GM12878 (cell line): ENCODE measurements at regions not wholly inside any gene's neighbourhood (a gene's known extent, or its start where the extent isn't known, plus 50 kb on each side); places are given as distances from the start of the nearest gene placed in this dataset.

Source experiments
- ATAC-seq: fragments of 200-7000 bp; cut with Tn5 transposase; 3 replicates; pipeline ENCODE4 v1.9.1; 2020; ENCODE audit warnings: mild to moderate bottlenecking, moderate library complexity
- BruUV-seq: library from RNA; stranded (reverse); fragments of 400-500 nt; replicated peaks from 2 replicates; lab custom pipeline; 2021; lab: Mats Ljungman, UMichigan
- CTCF ChIA-PET: fragments of 300-600 bp; sonication (Branson Sonifier 250); formaldehyde crosslinking; extraction: SDS; loops from one replicate; lab custom pipeline; 2021; ENCODE audit warnings: inconsistent platforms; lab: Yijun Ruan, JAX
- POLR2A ChIA-PET: fragments of 350-600 bp; formaldehyde crosslinking; extraction: SDS; loops from one replicate; lab custom pipeline; 2021; ENCODE audit warnings: inconsistent platforms; lab: Charles Lee
- RAD21 ChIA-PET: fragments of 300-600 bp; sonication (Branson Sonifier 250); formaldehyde crosslinking; loops from one replicate; lab custom pipeline; 2023; ENCODE audit warnings: antibody characterized with exemption; ENCODE audit not compliant: unreplicated experiment; lab: Charles Lee
- SMC1A ChIA-PET: fragments of 300-600 bp; sonication (Branson Sonifier 250); formaldehyde crosslinking; loops from one replicate; lab custom pipeline; 2023; ENCODE audit not compliant: unreplicated experiment, uncharacterized antibody; lab: Charles Lee
- DNase-seq: peaks from one replicate; pipeline ENCODE4 v3.0.0-alpha.2; 2011; ENCODE audit warnings: low read depth, low spot score
- FAIRE-seq: peaks from 3 replicates; lab custom pipeline; 2011; peaks lifted over from hg19 to GRCh38; lab: Jason Lieb, UNC
- H2AFZ ChIP-seq: 2 replicates; pipeline ENCODE4 v1.6.0; 2011; ENCODE audit warnings: low read depth, low read length, control low read depth; ENCODE audit not compliant: control insufficient read depth
- H3K27ac ChIP-seq: 2 replicates; pipeline ENCODE4 v1.5.1; 2011; ENCODE audit warnings: control low read depth; ENCODE audit not compliant: control insufficient read depth, insufficient read depth
- H3K27me3 ChIP-seq, 2 experiments: replicated peaks in 1 of 2; 2 replicates each; pipeline versions ENCODE4 v1.6.0 to v1.6.1; 2011; ENCODE audit warnings: low read length in 1 of 2; ENCODE audit not compliant: control insufficient read depth in 2 of 2, insufficient read depth in 2 of 2
- H3K36me3 ChIP-seq, 2 experiments: 2 replicates each; pipeline ENCODE4 v1.5.1; 2011; ENCODE audit warnings: low read length in 1 of 2; ENCODE audit not compliant: control insufficient read depth in 2 of 2, insufficient read depth in 2 of 2
- H3K4me1 ChIP-seq: 2 replicates; pipeline ENCODE4 v1.6.1; 2011; ENCODE audit warnings: mild to moderate bottlenecking, low read length, moderate library complexity, mixed read lengths; ENCODE audit not compliant: control insufficient read depth, insufficient read depth
- H3K4me2 ChIP-seq: 2 replicates; pipeline ENCODE4 v1.6.0; 2011; ENCODE audit warnings: control low read depth; ENCODE audit not compliant: control insufficient read depth, insufficient read depth
- H3K4me3 ChIP-seq: fragments of 200-600 bp; sonication (generic); 2 replicates; pipeline ENCODE4 v1.5.1; 2016
- H3K79me2 ChIP-seq: 2 replicates; pipeline ENCODE4 v1.6.0; 2011; ENCODE audit warnings: low read length; ENCODE audit not compliant: control insufficient read depth, insufficient read depth
- H3K9ac ChIP-seq: 2 replicates; pipeline ENCODE4 v1.8.0; 2011; ENCODE audit warnings: low read length, control low read depth, mixed read lengths; ENCODE audit not compliant: control insufficient read depth, insufficient read depth
- H3K9me3 ChIP-seq: replicated peaks from 3 replicates; pipeline ENCODE4 v1.5.1; 2011; ENCODE audit warnings: mild to moderate bottlenecking, low read length; ENCODE audit not compliant: control insufficient read depth, insufficient read depth
- H4K20me1 ChIP-seq: 2 replicates; pipeline ENCODE4 v1.6.0; 2011; ENCODE audit not compliant: control insufficient read depth, insufficient read depth
- BCL3 ChIP-seq: IDR thresholded peaks from 2 replicates; pipeline ENCODE4 v1.6.1; 2011; ENCODE audit warnings: borderline replicate concordance, low read depth, mild to moderate bottlenecking, moderate library complexity, low read length; ENCODE audit not compliant: insufficient read depth, poor library complexity, severe bottlenecking
- BHLHE40 ChIP-seq, 2 experiments: fragments of 450-650 bp in 1 of 2; IDR thresholded peaks; 2 replicates each; pipeline ENCODE4 v1.6.1; 2011 to 2017; ENCODE audit warnings: low read depth in 2 of 2, borderline replicate concordance in 1 of 2, improper control_type of control experiment in 1 of 2, low read length in 1 of 2, mild to moderate bottlenecking in 1 of 2
- CREM ChIP-seq: IDR thresholded peaks from 2 replicates; pipeline ENCODE4 v1.6.1; 2014; ENCODE audit warnings: antibody characterized with exemption, low read depth
- DPF2 ChIP-seq: fragments of 450-650 bp; IDR thresholded peaks from 2 replicates; pipeline ENCODE4 v1.6.1; 2017; ENCODE audit warnings: mild to moderate bottlenecking
- ESRRA ChIP-seq: IDR thresholded peaks from 2 replicates; pipeline ENCODE4 v1.6.1; 2012; ENCODE audit warnings: mild to moderate bottlenecking, low read length, improper control_type of control experiment
- FOXK2 ChIP-seq: fragments of 450-650 bp; IDR thresholded peaks from 2 replicates; pipeline ENCODE4 v1.6.1; 2017; ENCODE audit warnings: mild to moderate bottlenecking, moderate library complexity
- GABPA ChIP-seq: IDR thresholded peaks from 2 replicates; pipeline ENCODE4 v1.6.1; 2014; ENCODE audit warnings: antibody characterized with exemption, low read depth, mild to moderate bottlenecking, inconsistent platforms
- MEF2A ChIP-seq: IDR thresholded peaks from 2 replicates; pipeline ENCODE4 v1.6.1; 2011; ENCODE audit warnings: low read depth, mild to moderate bottlenecking, low read length, moderate library complexity; ENCODE audit not compliant: insufficient read depth
- MYC ChIP-seq: IDR thresholded peaks from 2 replicates; pipeline ENCODE4 v1.6.1; 2011; ENCODE audit warnings: mild to moderate bottlenecking, low read length, moderate library complexity, inconsistent platforms; ENCODE audit not compliant: insufficient read depth, insufficient replicate concordance, insufficient read length, severe bottlenecking
- SMARCA5 ChIP-seq: fragments of 450-650 bp; IDR thresholded peaks from 2 replicates; pipeline ENCODE4 v1.6.1; 2017; ENCODE audit warnings: mild to moderate bottlenecking
- TARDBP ChIP-seq: IDR thresholded peaks from 2 replicates; pipeline ENCODE4 v1.6.1; 2016; ENCODE audit warnings: borderline replicate concordance
- USF1 ChIP-seq: IDR thresholded peaks from 2 replicates; pipeline ENCODE4 v1.6.1; 2011; ENCODE audit warnings: borderline replicate concordance, low read depth, mild to moderate bottlenecking, moderate library complexity, mixed read lengths, low read length; ENCODE audit not compliant: insufficient read depth; ENCODE audit errors: extremely low read length
- ZBTB4 ChIP-seq: fragments of 450-650 bp; formaldehyde crosslinking; IDR thresholded peaks from 2 replicates; pipeline ENCODE4 v1.4.0; 2022; ENCODE audit warnings: mild to moderate bottlenecking, moderate library complexity
- ZBTB40 ChIP-seq: fragments of 450-650 bp; IDR thresholded peaks from 2 replicates; pipeline ENCODE4 v1.6.1; 2016; ENCODE audit warnings: mild to moderate bottlenecking, moderate library complexity, borderline replicate concordance
- ZNF274 ChIP-seq: IDR thresholded peaks from one replicate; pipeline ENCODE4 v1.8.0; 2011; ENCODE audit not compliant: insufficient read length, insufficient read depth
- ZNF384 ChIP-seq: IDR thresholded peaks from 2 replicates; pipeline ENCODE4 v1.6.1; 2012; ENCODE audit warnings: low read depth, mild to moderate bottlenecking, low read length, improper control_type of control experiment, borderline replicate concordance
- WGBS: methylation state at CpG from one replicate; pipeline ENCODE4 v1.1.6; 2016; ENCODE audit warnings: low lambda C conversion rate; ENCODE audit not compliant: insufficient replicate concordance, insufficient coverage; ENCODE audit errors: missing lambda C conversion rate; 5-methylcytosine and 5-hydroxymethylcytosine counted together
- in situ Hi-C: fragments of 300-500 bp; cut with MboI; formaldehyde crosslinking; loops from 9 replicates; pipeline ENCODE4 v1.14.3; 2018; ENCODE audit warnings: mixed read lengths
- intact Hi-C: fragments of 100-400 bp; cut with micrococcal nuclease; formaldehyde crosslinking; loops from one replicate; pipeline ENCODE4 v1.14.2; 2022; ENCODE audit not compliant: unreplicated experiment

- ChIA-PET POLR2A (no interaction called here), SMC1A (no interaction called here)
- H3K36me3 ChIP-seq, result no peaks in the 10 kb centered on the region
- BruUV-seq, result no TSS peak
- TF ChIP-seq ZBTB40 (no peak), MYC (no peak), GABPA (no peak), FOXK2 (no peak), ESRRA (no peak), MEF2A (no peak), ZBTB4 (CRISPR knock-in tag) (no peak), USF1 (no peak), SMARCA5 (no peak), DPF2 (no peak), BCL3 (no peak), BHLHE40 (IDR thresholded peaks at IDR 0.05; ENCODE audit: borderline replicate concordance in 1 of 2, low read depth in 2 of 2, low read length in 1 of 2) (no peak), ZNF384 (no peak), TARDBP (no peak), CREM (no peak), ZNF274 (no peak)
- TF ChIP-seq, all 136 proteins: peak for 0
- no peaks in the 10 kb centered on the region for H3K27me3 ChIP-seq
- H3K9ac ChIP-seq, result no peak overlapping the region
- CTCF ChIA-PET, result no interaction called here
- WGBS, result 56% methylated on average over 6 of the region's 6 CpGs
- no peak overlapping the region for H2AFZ ChIP-seq
- no peak overlapping the region for H3K4me2 ChIP-seq
- H3K9me3 ChIP-seq, result no peaks in the 10 kb centered on the region; the same call in 2 of the 3 replicates
- H4K20me1 ChIP-seq, result no peaks in the 10 kb centered on the region
- intact Hi-C loops, result no loop called here
- H3K4me3 ChIP-seq, result no peak overlapping the region
- no peaks in the 10 kb centered on the region for H3K4me1 ChIP-seq
- ATAC-seq, result no peak
- in situ Hi-C loops, result no loop called here
- no peaks in the 10 kb centered on the region for H3K79me2 ChIP-seq
- RAD21 ChIA-PET, result no interaction called here
- H3K27ac ChIP-seq, result no peak overlapping the region
- FAIRE-seq, result no peak
- no peak for DNase-seq
These were observed 512.0 kb downstream of the TCERG1L start for GRCh38 chr10:130799532-130799931.
